T-cell (primary cell): ENCODE measurements at regions not wholly inside any gene's neighbourhood (a gene's known extent, or its start where the extent isn't known, plus 50 kb on each side); places are given as distances from the start of the nearest gene placed in this dataset.

Experiments used
- ATAC-seq, 4 experiments: fragments of 200-7000 bp in 3 of 4; fragments of 150-1000 bp in 1 of 4; cut with Tn5 transposase; replicated peaks in 1 of 4; 1 replicate in 3 of 4; 2 replicates in 1 of 4; pipeline ENCODE4 v1.10.0; 2021; ENCODE audit warnings: moderate library complexity in 3 of 4, mild to moderate bottlenecking in 2 of 4, moderate number of reproducible peaks in 1 of 4
- CTCF ChIA-PET, 2 donors: fragments of 300-600 bp; sonication (Branson Sonifier 250); formaldehyde crosslinking; loops; one replicate each; lab custom pipeline; 2022; ENCODE audit warnings: antibody characterized with exemption in 2 of 2; lab: Charles Lee
- POLR2A ChIA-PET, 2 donors: fragments of 300-600 bp; sonication (Branson Sonifier 250); formaldehyde crosslinking; loops; one replicate each; lab custom pipeline; 2022; ENCODE audit warnings: antibody characterized with exemption in 2 of 2; lab: Charles Lee
- DNase-seq, 35 experiments: peaks; one replicate each; pipeline versions ENCODE4 v3.0.0 to v3.0.0-alpha.2; 2013 to 2023
- H3K27ac ChIP-seq: one replicate; pipeline ENCODE4 v1.5.1; 2013; ENCODE audit warnings: low read length
- H3K27me3 ChIP-seq, 2 experiments: replicated peaks in 1 of 2; 1 replicate in 1 of 2; 2 replicates in 1 of 2; pipeline versions ENCODE4 v1.6.1 to v1.7.0; 2013; ENCODE audit warnings: low read length in 1 of 2, mixed read lengths in 1 of 2; ENCODE audit not compliant: control insufficient read depth in 2 of 2, insufficient read depth in 2 of 2; ENCODE audit errors: extremely low read depth in 1 of 2
- H3K36me3 ChIP-seq, 2 donors: 1 replicate in 1 of 2; 2 replicates in 1 of 2; pipeline versions ENCODE4 v1.6.1 to v1.7.0; 2013; ENCODE audit warnings: low read length in 1 of 2; ENCODE audit not compliant: control insufficient read depth in 2 of 2, insufficient read depth in 1 of 2; ENCODE audit errors: extremely low read depth in 1 of 2
- H3K4me1 ChIP-seq, 2 experiments: 1 replicate in 1 of 2; 2 replicates in 1 of 2; pipeline versions ENCODE4 v1.6.1 to v1.7.0; 2013; ENCODE audit warnings: low read length in 2 of 2, mixed read lengths in 1 of 2; ENCODE audit not compliant: insufficient read depth in 2 of 2, control insufficient read depth in 1 of 2; ENCODE audit errors: extremely low read depth in 1 of 2
- H3K4me3 ChIP-seq, 2 donors: 1 replicate in 1 of 2; 2 replicates in 1 of 2; pipeline versions ENCODE4 v1.5.1 to v1.7.0; 2013; ENCODE audit warnings: mild to moderate bottlenecking in 2 of 2, low read length in 1 of 2, moderate library complexity in 1 of 2; ENCODE audit not compliant: control insufficient read depth in 1 of 2; ENCODE audit errors: extremely low read depth in 1 of 2
- H3K9me3 ChIP-seq: 2 replicates; pipeline ENCODE4 v1.7.0; 2013
- H3K27ac Mint-ChIP-seq, 2 donors: one replicate each; pipeline ENCODE4 v1.8.0; 2020 to 2021; ENCODE audit warnings: mild to moderate bottlenecking in 2 of 2, mixed read lengths in 2 of 2
- H3K27me3 Mint-ChIP-seq, 2 donors: one replicate each; pipeline ENCODE4 v1.8.0; 2021 to 2022; ENCODE audit warnings: mixed read lengths in 2 of 2
- H3K36me3 Mint-ChIP-seq: one replicate; pipeline ENCODE4 v1.8.0; 2021; ENCODE audit warnings: mixed read lengths
- H3K4me1 Mint-ChIP-seq, 3 donors: one replicate each; pipeline ENCODE4 v1.8.0; 2020 to 2022; ENCODE audit warnings: mixed read lengths in 3 of 3, mild to moderate bottlenecking in 1 of 3
- H3K4me3 Mint-ChIP-seq, 3 donors: one replicate each; pipeline ENCODE4 v1.8.0; 2020 to 2022; ENCODE audit warnings: mild to moderate bottlenecking in 3 of 3, mixed read lengths in 3 of 3, moderate library complexity in 3 of 3
- H3K9me3 Mint-ChIP-seq, 3 donors: one replicate each; pipeline ENCODE4 v1.8.0; 2020 to 2022; ENCODE audit warnings: mixed read lengths in 3 of 3
- WGBS: methylation state at CpG from one replicate; pipeline ENCODE4 v1.1.5; 2013; ENCODE audit warnings: missing lambda C conversion rate; ENCODE audit not compliant: insufficient coverage; 5-methylcytosine and 5-hydroxymethylcytosine counted together

- H3K36me3 Mint-ChIP-seq, result no peaks in the 10 kb centered on the region
- DNase-seq, result no peak
- H3K36me3 ChIP-seq, result no peaks in the 10 kb centered on the region
- H3K4me1 Mint-ChIP-seq, result no peaks in the 10 kb centered on the region
- no peak overlapping the region for H3K27ac ChIP-seq
- peaks cover 5 to 8% of the 10 kb centered on the region in 2 donors for H3K27me3 Mint-ChIP-seq
- no peak for ATAC-seq
- H3K27ac Mint-ChIP-seq, result no peak overlapping the region
- H3K4me1 ChIP-seq, result peaks cover 2 to 5% of the 10 kb centered on the region in 2 experiments
- H3K9me3 Mint-ChIP-seq, result peaks cover 0 to 16% (median 7%) of the 10 kb centered on the region in 3 donors
- 70% methylated on average over 2 of the region's 3 CpGs for WGBS
- peaks cover 0 to 10% of the 10 kb centered on the region in 2 experiments for H3K27me3 ChIP-seq
- ChIA-PET POLR2A (no interaction called here), CTCF (no interaction called here)
- no peaks in the 10 kb centered on the region for H3K9me3 ChIP-seq
- H3K4me3 Mint-ChIP-seq, result no peak overlapping the region
- no peak overlapping the region for H3K4me3 ChIP-seq
Observed at GRCh38 chr20:23229989-23230388, 120.6 kb upstream of the NXT1 start.

- WGBS, result no CpG with 5 or more reads among the region's 3 CpGs
- H3K4me1 Mint-ChIP-seq, result no peaks in the 10 kb centered on the region
- ChIA-PET POLR2A (interaction anchor here in 1 of 2 donors (0.6 kb wide), 1 partner anchor 42 kb away, joined by 5 read pairs; no protein-coding TSS in a partner anchor), CTCF (no interaction called here)
- peaks cover 2 to 5% of the 10 kb centered on the region in 2 experiments for H3K4me1 ChIP-seq
- peaks cover 0 to 13% of the 10 kb centered on the region in 2 experiments for H3K27me3 ChIP-seq
- H3K36me3 Mint-ChIP-seq, result no peaks in the 10 kb centered on the region
- H3K9me3 ChIP-seq, result no peaks in the 10 kb centered on the region
- no peak overlapping the region for H3K4me3 Mint-ChIP-seq
- no peak overlapping the region for H3K4me3 ChIP-seq
- DNase-seq, result no peak
- H3K27ac Mint-ChIP-seq, result no peak overlapping the region
- peaks cover 0 to 16% (median 7%) of the 10 kb centered on the region in 3 donors for H3K9me3 Mint-ChIP-seq
- no peak overlapping the region for H3K27ac ChIP-seq
- H3K27me3 Mint-ChIP-seq, result peaks cover 5 to 9% of the 10 kb centered on the region in 2 donors
- ATAC-seq, result no peak
- no peaks in the 10 kb centered on the region for H3K36me3 ChIP-seq
Observed at GRCh38 chr20:23228912-23229311, 121.7 kb upstream of the NXT1 start.

- Mint-ChIP-seq H3K4me3 (no peak overlapping the region), H3K27ac (no peak overlapping the region), H3K4me1 (no peaks in the 10 kb centered on the region), H3K27me3 (peaks cover 5 to 9% of the 10 kb centered on the region in 2 donors), H3K9me3 (peaks cover 0 to 17% (median 7%) of the 10 kb centered on the region in 3 donors), H3K36me3 (no peaks in the 10 kb centered on the region)
- Histone ChIP-seq H3K4me3 (no peak overlapping the region), H3K9me3 (no peaks in the 10 kb centered on the region), H3K4me1 (peaks cover 2 to 5% of the 10 kb centered on the region in 2 experiments), H3K36me3 (no peaks in the 10 kb centered on the region), H3K27ac (no peak overlapping the region), H3K27me3 (peaks cover 0 to 13% of the 10 kb centered on the region in 2 experiments)
- 100% methylated on average over 1 of the region's 7 CpGs for WGBS
- ChIA-PET POLR2A (no interaction called here), CTCF (no interaction called here)
- no peak for DNase-seq
- ATAC-seq, result no peak
Observed at GRCh38 chr20:23227976-23228375, 122.6 kb upstream of the NXT1 start.

- H3K36me3 Mint-ChIP-seq, result no peaks in the 10 kb centered on the region
- Histone ChIP-seq H3K27ac (no peak overlapping the region), H3K27me3 (peaks cover 0 to 11% of the 10 kb centered on the region in 2 experiments), H3K9me3 (no peaks in the 10 kb centered on the region), H3K4me1 (peaks cover 2 to 5% of the 10 kb centered on the region in 2 experiments), H3K36me3 (no peaks in the 10 kb centered on the region), H3K4me3 (no peak overlapping the region)
- WGBS, result 87% methylated on average over 2 of the region's 4 CpGs
- CTCF ChIA-PET, result no interaction called here
- ATAC-seq (no peak), DNase-seq (no peak)
- H3K9me3 Mint-ChIP-seq, result peaks cover under 1 to 13% (median 10%) of the 10 kb centered on the region in 3 donors
- peaks cover 5 to 9% of the 10 kb centered on the region in 2 donors for H3K27me3 Mint-ChIP-seq
- H3K27ac Mint-ChIP-seq, result no peak overlapping the region
- POLR2A ChIA-PET, result no interaction called here
- no peaks in the 10 kb centered on the region for H3K4me1 Mint-ChIP-seq
- H3K4me3 Mint-ChIP-seq, result no peak overlapping the region
Observed at GRCh38 chr20:23227274-23227673, 123.3 kb upstream of the NXT1 start.

- Mint-ChIP-seq H3K36me3 (no peaks in the 10 kb centered on the region), H3K4me3 (no peak overlapping the region), H3K27ac (no peak overlapping the region), H3K9me3 (peaks cover 6 to 15% (median 10%) of the 10 kb centered on the region in 3 donors), H3K27me3 (peaks cover 5 to 9% of the 10 kb centered on the region in 2 donors), H3K4me1 (no peaks in the 10 kb centered on the region)
- peaks cover 2 to 5% of the 10 kb centered on the region in 2 experiments for H3K4me1 ChIP-seq
- no peak overlapping the region for H3K4me3 ChIP-seq
- POLR2A ChIA-PET, result no interaction called here
- H3K9me3 ChIP-seq, result no peaks in the 10 kb centered on the region
- H3K36me3 ChIP-seq, result no peaks in the 10 kb centered on the region
- ATAC-seq (no peak), DNase-seq (no peak)
- H3K27ac ChIP-seq, result no peak overlapping the region
- WGBS, result no CpG with 5 or more reads among the region's 2 CpGs
- peaks cover 0 to 10% of the 10 kb centered on the region in 2 experiments for H3K27me3 ChIP-seq
- CTCF ChIA-PET, result no interaction called here
Observed at GRCh38 chr20:23226612-23227265, 123.9 kb upstream of the NXT1 start.

GRCh38 chr20:23225407-23226060 lies 125.1 kb upstream of the NXT1 start:
- Histone ChIP-seq H3K27ac (no peak overlapping the region), H3K9me3 (peaks cover 2% of the 10 kb centered on the region), H3K4me3 (no peak overlapping the region), H3K27me3 (peaks cover 0 to 6% of the 10 kb centered on the region in 2 experiments), H3K4me1 (no peaks in the 10 kb centered on the region), H3K36me3 (no peaks in the 10 kb centered on the region)
- H3K36me3 Mint-ChIP-seq, result no peaks in the 10 kb centered on the region
- POLR2A ChIA-PET, result no interaction called here
- no peaks in the 10 kb centered on the region for H3K4me1 Mint-ChIP-seq
- peak in 1 of 35 experiments; percentile 18 for DNase-seq
- H3K27ac Mint-ChIP-seq, result no peak overlapping the region
- ATAC-seq, result no peak
- H3K27me3 Mint-ChIP-seq, result peaks cover 5 to 11% of the 10 kb centered on the region in 2 donors
- CTCF ChIA-PET, result no interaction called here
- no peak overlapping the region for H3K4me3 Mint-ChIP-seq
- WGBS, result 39% methylated on average over 4 of the region's 6 CpGs
- peaks cover 8 to 23% (median 15%) of the 10 kb centered on the region in 3 donors for H3K9me3 Mint-ChIP-seq
